OCI-LY3 (cell line): ENCODE measurements at regions not wholly inside any gene's neighbourhood (a gene's known extent, or its start where the extent isn't known, plus 50 kb on each side); places are given as distances from the start of the nearest gene placed in this dataset.

Source experiments
- H2AFZ ChIP-seq: fragments of 200-600, 300-600 bp; shearing (Covaris generic); 2 replicates; pipeline ENCODE4 v1.6.0; 2014; ENCODE audit warnings: antibody characterized with exemption, low read depth, low read length
- H3K27ac ChIP-seq: fragments of 200-600, 300-600 bp; sonication (generic); 2 replicates; pipeline ENCODE4 v1.5.1; 2014; ENCODE audit warnings: mild to moderate bottlenecking, low read length, moderate library complexity, mixed read lengths
- H3K27me3 ChIP-seq: fragments of 200-600, 300-600 bp; sonication (generic); 2 replicates; pipeline ENCODE4 v1.6.1; 2014; ENCODE audit warnings: low read depth, low read length, mixed read lengths
- H3K36me3 ChIP-seq: fragments of 200-600, 300-600 bp; sonication (generic); replicated peaks from 2 replicates; pipeline ENCODE3; 2014; ENCODE audit warnings: low read depth, low read length, mixed read lengths
- H3K4me1 ChIP-seq: fragments of 300-600, 200-600 bp; sonication (generic); 2 replicates; pipeline ENCODE4 v1.6.1; 2014; ENCODE audit warnings: low read length, mixed read lengths
- H3K4me2 ChIP-seq: fragments of 200-600, 300-600 bp; sonication (generic); 2 replicates; pipeline ENCODE4 v1.6.1; 2014; ENCODE audit warnings: low read length, mixed read lengths
- H3K4me3 ChIP-seq: fragments of 300-600, 200-600 bp; sonication (generic); 2 replicates; pipeline ENCODE4 v1.5.1; 2014; ENCODE audit warnings: antibody characterized with exemption, mild to moderate bottlenecking, low read length, moderate library complexity
- H3K79me2 ChIP-seq: fragments of 300-600, 200-600 bp; shearing (Covaris generic); 2 replicates; pipeline ENCODE4 v1.6.1; 2014; ENCODE audit warnings: mild to moderate bottlenecking, low read length, mixed read lengths
- H3K9ac ChIP-seq: fragments of 300-600, 200-600 bp; shearing (Covaris generic); 2 replicates; pipeline ENCODE4 v1.6.0; 2014; ENCODE audit warnings: mild to moderate bottlenecking, low read length, moderate library complexity
- H3K9me3 ChIP-seq: fragments of 200-600, 300-600 bp; shearing (Covaris generic); 2 replicates; pipeline ENCODE4 v1.6.1; 2014; ENCODE audit warnings: low read length, mixed read lengths; ENCODE audit not compliant: insufficient read depth
- H4K20me1 ChIP-seq: fragments of 200-600, 300-600 bp; sonication (generic); 2 replicates; pipeline ENCODE4 v1.6.1; 2016; ENCODE audit warnings: low read length, mixed read lengths; ENCODE audit not compliant: insufficient read depth
- CTCF ChIP-seq: fragments of 200-600, 300-600 bp; sonication (generic); IDR thresholded peaks from 2 replicates; pipeline ENCODE4 v1.5.1; 2014; ENCODE audit warnings: antibody characterized with exemption, low read length, low read depth
- EZH2phosphoT487 ChIP-seq: fragments of 200-600 bp; shearing (Covaris generic); IDR thresholded peaks from 2 replicates; pipeline ENCODE4 v1.6.1; 2018; ENCODE audit warnings: antibody characterized with exemption, mixed run types, low read depth

GRCh38 chr3:190983875-190984274 lies 121.4 kb upstream of the GMNC start:
- H3K79me2 ChIP-seq = no peaks in the 10 kb centered on the region

GRCh38 chr3:190973771-190974170 lies 111.3 kb upstream of the GMNC start:
- H3K27ac ChIP-seq = no peak overlapping the region
- H3K4me1 ChIP-seq = peaks cover 3% of the 10 kb centered on the region; the same call in 1 of the 2 replicates
- no peak overlapping the region for H3K4me2 ChIP-seq
- H3K4me3 ChIP-seq = no peak overlapping the region
- H3K27me3 ChIP-seq = no peaks in the 10 kb centered on the region
- no peaks in the 10 kb centered on the region for H3K36me3 ChIP-seq
- H3K79me2 ChIP-seq = no peaks in the 10 kb centered on the region
- no peak overlapping the region for H3K9ac ChIP-seq
- no peak overlapping the region for H2AFZ ChIP-seq
- TF ChIP-seq EZH2phosphoT487 = no peak
- TF ChIP-seq CTCF = no peak
- no peaks in the 10 kb centered on the region for H3K9me3 ChIP-seq
- no peaks in the 10 kb centered on the region for H4K20me1 ChIP-seq

More at GRCh38 chr3:190983875-190984274, 121.4 kb upstream of the GMNC start:
- H3K4me1 ChIP-seq = no peaks in the 10 kb centered on the region
- no peaks in the 10 kb centered on the region for H3K36me3 ChIP-seq
- no peak overlapping the region for H3K4me2 ChIP-seq
- H3K4me3 ChIP-seq = no peak overlapping the region
- no peak overlapping the region for H3K27ac ChIP-seq
- H2AFZ ChIP-seq = 0 out of 2 replicates have a peak overlapping the region, but pooled peaks have one; percentile 36
- no peak overlapping the region for H3K9ac ChIP-seq
- no peaks in the 10 kb centered on the region for H3K9me3 ChIP-seq
- TF ChIP-seq EZH2phosphoT487 = no peak
- no peak for TF ChIP-seq CTCF
- no peaks in the 10 kb centered on the region for H3K27me3 ChIP-seq
- H4K20me1 ChIP-seq = no peaks in the 10 kb centered on the region

- H3K79me2 ChIP-seq = no peaks in the 10 kb centered on the region
- H3K36me3 ChIP-seq = no peaks in the 10 kb centered on the region
- no peak for TF ChIP-seq CTCF
- TF ChIP-seq EZH2phosphoT487 = no peak
- H3K4me1 ChIP-seq = peaks cover 3% of the 10 kb centered on the region; the same call in 1 of the 2 replicates
- no peak overlapping the region for H2AFZ ChIP-seq
- no peaks in the 10 kb centered on the region for H3K27me3 ChIP-seq
- no peaks in the 10 kb centered on the region for H3K9me3 ChIP-seq
- no peak overlapping the region for H3K4me2 ChIP-seq
- no peak overlapping the region for H3K27ac ChIP-seq
- H3K4me3 ChIP-seq = no peak overlapping the region
- H3K9ac ChIP-seq = no peak overlapping the region
- no peaks in the 10 kb centered on the region for H4K20me1 ChIP-seq
Measured at GRCh38 chr3:190972840-190973270, 110.4 kb upstream of the GMNC start.

GRCh38 chr3:190972196-190972595 lies 109.7 kb upstream of the GMNC start:
- H3K27me3 ChIP-seq = no peaks in the 10 kb centered on the region
- no peak overlapping the region for H2AFZ ChIP-seq
- no peak overlapping the region for H3K27ac ChIP-seq
- no peak overlapping the region for H3K9ac ChIP-seq
- peaks cover 3% of the 10 kb centered on the region; the same call in 1 of the 2 replicates for H3K4me1 ChIP-seq
- H3K4me3 ChIP-seq = no peak overlapping the region
- H3K79me2 ChIP-seq = no peaks in the 10 kb centered on the region
- no peaks in the 10 kb centered on the region for H3K36me3 ChIP-seq
- H3K9me3 ChIP-seq = no peaks in the 10 kb centered on the region
- H4K20me1 ChIP-seq = no peaks in the 10 kb centered on the region
- no peak overlapping the region for H3K4me2 ChIP-seq
- TF ChIP-seq EZH2phosphoT487 (no peak), CTCF (no peak)
